DND-41 (cell line): ENCODE measurements at regions not wholly inside any gene's neighbourhood (a gene's known extent, or its start where the extent isn't known, plus 50 kb on each side); places are given as distances from the start of the nearest gene placed in this dataset.
"Not testable (repeated sequence)": the region's sequence is repeated elsewhere in the genome, so short reads cannot be mapped to it uniquely, and the experiment has no call there.

Source experiments
- ATAC-seq: fragments of 200-7000 bp; cut with Tn5 transposase; 3 replicates; pipeline ENCODE4 v1.9.1; 2021; ENCODE audit warnings: low read depth; ENCODE audit not compliant: insufficient read depth
- DNase-seq: peaks from one replicate; pipeline ENCODE4 v3.0.0-alpha.2; 2020
- H2AFZ ChIP-seq: 2 replicates; pipeline ENCODE4 v1.6.0; 2012; ENCODE audit warnings: low read depth, low read length
- H3K27ac ChIP-seq: 2 replicates; pipeline ENCODE4 v1.5.1; 2012; ENCODE audit warnings: low read length, inconsistent platforms
- H3K27me3 ChIP-seq: fragments of 200-600 bp; sonication (generic); 2 replicates; pipeline ENCODE4 v1.6.0; 2012; ENCODE audit warnings: low read length, mild to moderate bottlenecking, inconsistent platforms; ENCODE audit not compliant: insufficient read depth, poor library complexity
- H3K36me3 ChIP-seq: 2 replicates; pipeline ENCODE4 v1.5.1; 2012; ENCODE audit warnings: low read length, inconsistent platforms; ENCODE audit not compliant: insufficient read depth
- H3K4me1 ChIP-seq: 2 replicates; pipeline ENCODE4 v1.5.1; 2012; ENCODE audit warnings: mild to moderate bottlenecking, low read length; ENCODE audit not compliant: insufficient read depth
- H3K4me2 ChIP-seq: 2 replicates; pipeline ENCODE4 v1.6.0; 2012; ENCODE audit warnings: mild to moderate bottlenecking, moderate library complexity, low read length, inconsistent platforms; ENCODE audit not compliant: insufficient read depth
- H3K4me3 ChIP-seq, 2 experiments: fragments of 200-600 bp in 1 of 2; shearing (Covaris generic) in 1 of 2; 2 replicates each; pipeline ENCODE4 v1.5.1; 2012 to 2016; ENCODE audit warnings: inconsistent platforms in 2 of 2, low read length in 2 of 2, mild to moderate bottlenecking in 2 of 2, low read depth in 1 of 2, moderate library complexity in 1 of 2
- H3K79me2 ChIP-seq: 2 replicates; pipeline ENCODE4 v1.6.0; 2012; ENCODE audit warnings: low read length, inconsistent platforms; ENCODE audit not compliant: insufficient read depth
- H3K9ac ChIP-seq: 2 replicates; pipeline ENCODE4 v1.6.0; 2012; ENCODE audit warnings: low read depth, mild to moderate bottlenecking, inconsistent platforms, low read length, moderate library complexity
- H3K9me3 ChIP-seq: 2 replicates; pipeline ENCODE4 v1.5.1; 2012; ENCODE audit warnings: low read length, moderate library complexity, mild to moderate bottlenecking, inconsistent platforms; ENCODE audit not compliant: insufficient read depth, severe bottlenecking
- H4K20me1 ChIP-seq: 2 replicates; pipeline ENCODE4 v1.6.0; 2012; ENCODE audit warnings: low read length; ENCODE audit not compliant: insufficient read depth
- CTCF ChIP-seq: IDR thresholded peaks from 2 replicates; pipeline ENCODE4 v1.5.1; 2012; ENCODE audit warnings: borderline replicate concordance, low read length, moderate library complexity, mild to moderate bottlenecking; ENCODE audit not compliant: poor library complexity, severe bottlenecking; ENCODE audit errors: extremely low read depth
- EZH2 ChIP-seq: IDR thresholded peaks from 3 replicates; pipeline ENCODE4 v1.6.1; 2012; ENCODE audit warnings: borderline replicate concordance, low read depth, mild to moderate bottlenecking, moderate library complexity, low read length, inconsistent platforms; ENCODE audit not compliant: severe bottlenecking

GRCh38 chr9:85820598-85820997 is 78.8 kb upstream of the AGTPBP1 start:
- not testable (repeated sequence) for DNase-seq, H2AFZ ChIP-seq, ATAC-seq, H3K79me2 ChIP-seq, H3K27ac ChIP-seq, H3K4me1 ChIP-seq, H3K36me3 ChIP-seq, H3K4me2 ChIP-seq, H3K27me3 ChIP-seq, H3K4me3 ChIP-seq, H3K9ac ChIP-seq, H4K20me1 ChIP-seq, H3K9me3 ChIP-seq

GRCh38 chr9:85824949-85825348 is 83.2 kb upstream of the AGTPBP1 start:
- H3K4me1 ChIP-seq, H3K27me3 ChIP-seq, H3K36me3 ChIP-seq, H3K4me3 ChIP-seq, H3K9me3 ChIP-seq, H3K9ac ChIP-seq, H3K27ac ChIP-seq, H2AFZ ChIP-seq, H3K79me2 ChIP-seq, ATAC-seq, H4K20me1 ChIP-seq, H3K4me2 ChIP-seq, DNase-seq: not testable (repeated sequence)

- H3K9me3 ChIP-seq = not testable (repeated sequence)
Observed at GRCh38 chr9:85834591-85834990, 92.8 kb upstream of the AGTPBP1 start.

GRCh38 chr9:85843949-85844348 is 97.0 kb upstream of the NAA35 start:
- not testable (repeated sequence) for H3K4me1 ChIP-seq, H2AFZ ChIP-seq, H3K9me3 ChIP-seq, H3K9ac ChIP-seq, H3K27me3 ChIP-seq, H4K20me1 ChIP-seq, H3K27ac ChIP-seq, H3K4me2 ChIP-seq, H3K79me2 ChIP-seq, H3K4me3 ChIP-seq, ATAC-seq, DNase-seq
- peaks cover 13% of the 10 kb centered on the region; the same call in 1 of the 2 replicates for H3K36me3 ChIP-seq

More at GRCh38 chr9:85834591-85834990, 92.8 kb upstream of the AGTPBP1 start:
- not testable (repeated sequence) for H3K9ac ChIP-seq, H3K27me3 ChIP-seq, H3K4me2 ChIP-seq, H3K36me3 ChIP-seq, H3K4me1 ChIP-seq, H3K79me2 ChIP-seq, DNase-seq, H4K20me1 ChIP-seq, H3K4me3 ChIP-seq, H2AFZ ChIP-seq, H3K27ac ChIP-seq
- peak; percentile 64; the same call in 2 of the 3 replicates for ATAC-seq

- not testable (repeated sequence) for H2AFZ ChIP-seq, H3K27me3 ChIP-seq, ATAC-seq, H3K4me2 ChIP-seq, H3K4me3 ChIP-seq, H3K4me1 ChIP-seq, H3K27ac ChIP-seq, H3K9ac ChIP-seq, H4K20me1 ChIP-seq, DNase-seq, H3K79me2 ChIP-seq, H3K9me3 ChIP-seq
- peaks cover 13% of the 10 kb centered on the region for H3K36me3 ChIP-seq
Observed at GRCh38 chr9:85847782-85848181, 93.2 kb upstream of the NAA35 start.

GRCh38 chr9:85858056-85858750 is 82.7 kb upstream of the NAA35 start:
- Histone ChIP-seq H3K36me3 (no peaks in the 10 kb centered on the region), H3K4me2 (no peak overlapping the region), H3K27me3 (no peaks in the 10 kb centered on the region), H2AFZ (no peak overlapping the region), H3K79me2 (no peaks in the 10 kb centered on the region), H3K9me3 (no peaks in the 10 kb centered on the region), H3K9ac (no peak overlapping the region), H3K4me3 (no peak overlapping the region), H3K27ac (no peak overlapping the region), H4K20me1 (no peaks in the 10 kb centered on the region), H3K4me1 (no peaks in the 10 kb centered on the region)
- no peak for TF ChIP-seq EZH2
- TF ChIP-seq CTCF = no peak
- no peak for ATAC-seq
- no peak for DNase-seq
